IPS-11a (cell line): ENCODE measurements at regions not wholly inside any gene's neighbourhood (a gene's known extent, or its start where the extent isn't known, plus 50 kb on each side); places are given as distances from the start of the nearest gene placed in this dataset.

ENCODE experiments used
- H3K4me3 ChIP-seq: one replicate; pipeline ENCODE4 v1.5.1; 2013; ENCODE audit warnings: low read depth, low read length, control low read depth

DNA sequence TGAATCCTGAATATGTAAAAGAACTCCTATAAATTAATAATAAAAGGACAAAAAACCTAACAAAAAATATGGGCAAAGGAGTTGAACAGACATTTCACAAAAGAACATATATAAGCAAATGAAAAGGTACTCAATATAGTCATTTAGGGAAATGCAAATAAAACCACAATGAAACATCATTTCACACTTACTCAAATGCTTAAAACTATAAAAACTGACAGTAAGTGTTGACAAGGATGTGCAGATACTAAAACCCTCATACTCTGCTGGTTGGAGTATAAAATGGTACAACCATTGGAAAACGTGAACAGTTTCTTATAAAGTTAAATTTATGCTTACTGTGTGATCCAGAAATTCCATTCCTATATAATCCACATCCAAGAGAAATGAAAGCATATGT is 247.1 kb downstream of the GXYLT1 start:
- no peak overlapping the region for H3K4me3 ChIP-seq

DNA sequence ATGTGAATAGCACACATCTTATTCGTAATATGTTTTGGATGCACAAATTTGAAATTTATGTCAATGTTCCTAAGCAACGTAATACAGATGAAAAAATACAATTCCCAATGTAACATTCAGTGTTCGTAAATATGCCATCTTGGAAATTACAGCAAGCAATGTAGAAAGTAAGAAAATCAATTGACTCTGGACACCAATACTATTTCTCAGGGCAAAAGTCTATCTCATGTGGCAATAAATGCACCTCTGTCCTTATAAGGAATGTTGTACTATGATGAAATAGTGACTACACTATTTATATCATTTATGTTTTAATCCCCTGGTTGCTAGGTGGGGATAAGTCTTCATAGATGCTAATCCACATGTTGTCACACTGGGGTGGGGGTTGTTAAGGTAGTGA is 251.2 kb downstream of the GXYLT1 start:
- no peak overlapping the region for H3K4me3 ChIP-seq

DNA sequence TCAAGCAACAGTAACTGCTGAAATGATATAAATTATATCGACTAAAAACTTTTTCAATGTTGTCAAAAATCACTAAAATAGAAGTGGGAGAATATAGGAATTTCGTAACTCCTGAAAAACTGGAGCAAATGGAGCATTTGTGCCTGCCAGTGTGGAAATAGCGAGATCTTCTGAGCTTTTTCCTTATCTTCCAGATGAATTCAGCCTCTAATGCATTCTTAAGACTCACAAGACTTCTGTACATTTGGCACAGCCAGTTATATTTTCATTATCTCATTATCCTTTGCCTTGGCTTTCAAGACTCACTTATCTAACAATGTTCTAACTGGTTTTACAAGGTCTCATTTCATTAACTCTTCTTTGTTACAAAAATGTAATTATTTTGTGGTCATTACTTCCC is 252.4 kb downstream of the GXYLT1 start:
- no peak overlapping the region for H3K4me3 ChIP-seq

DNA sequence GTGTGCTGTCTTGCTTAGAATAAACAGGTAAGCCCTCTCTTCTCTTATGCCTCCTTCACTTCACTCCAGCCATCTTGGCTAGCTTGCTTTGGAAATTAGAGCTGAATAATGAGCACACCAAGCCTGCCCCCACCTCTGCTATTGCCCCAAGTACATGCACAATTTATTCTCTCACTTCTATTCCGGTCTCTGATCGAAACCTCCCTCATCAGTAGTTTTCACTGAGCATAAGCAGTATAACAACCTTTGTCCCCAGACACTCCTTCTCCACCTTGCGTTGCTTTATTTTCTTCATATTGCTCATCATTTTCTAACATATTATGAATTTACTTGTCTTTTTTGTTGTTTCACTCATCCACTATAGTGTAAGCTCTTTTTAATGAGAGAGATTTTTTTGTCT is 253.4 kb downstream of the GXYLT1 start:
- H3K4me3 ChIP-seq, result no peak overlapping the region

GRCh38 chr12:41888285-41888684 is 256.4 kb downstream of the GXYLT1 start:
- no peak overlapping the region for H3K4me3 ChIP-seq

- no peak overlapping the region for H3K4me3 ChIP-seq
Observed at GRCh38 chr12:41881891-41882805, 262.5 kb downstream of the GXYLT1 start.

DNA sequence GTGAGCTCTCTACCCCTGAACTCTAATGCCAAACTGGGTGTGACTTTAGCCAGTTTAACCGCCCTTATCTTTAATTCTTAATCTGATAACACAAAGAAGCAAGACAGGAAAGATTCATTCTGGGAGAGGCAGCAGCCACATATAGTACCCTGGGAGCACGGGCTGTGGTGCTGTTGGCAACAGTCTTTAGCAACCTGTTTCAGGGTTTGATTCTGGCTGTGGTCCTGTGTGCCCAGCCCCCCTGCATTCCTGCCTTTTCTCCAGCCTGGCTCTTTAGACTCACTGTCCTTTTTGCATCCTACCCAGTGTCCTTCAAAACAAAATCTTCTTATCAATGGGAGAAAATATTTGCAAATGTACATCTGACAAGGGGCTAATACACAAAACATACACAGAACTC is 275.2 kb downstream of the GXYLT1 start:
- H3K4me3 ChIP-seq, result no peak overlapping the region

DNA sequence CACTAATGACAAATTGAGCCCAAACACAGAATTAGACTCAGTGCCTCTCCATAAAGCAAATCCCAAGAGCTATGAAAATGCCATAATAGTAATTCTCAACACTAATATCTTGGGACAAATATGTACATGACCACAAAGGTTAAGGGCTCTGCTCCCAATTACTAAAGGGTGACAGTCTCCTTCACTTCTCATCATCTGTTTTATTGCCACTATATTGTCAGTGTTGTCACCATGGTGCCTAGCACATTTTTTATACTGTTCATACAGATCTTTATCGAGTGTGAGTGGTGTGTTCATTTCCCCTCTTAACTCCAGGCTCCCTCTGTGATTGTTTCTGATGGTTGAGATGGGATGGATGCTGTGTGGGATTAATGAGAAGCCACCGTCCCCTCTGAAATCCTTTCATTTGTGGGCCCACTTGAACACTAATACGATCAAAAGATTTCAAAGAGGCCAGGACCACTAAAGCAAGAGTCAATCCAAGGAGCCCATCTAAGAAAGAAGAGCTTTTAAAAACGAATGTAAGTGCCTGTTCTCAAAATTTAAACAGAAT is 277.7 kb downstream of the GXYLT1 start:
- H3K4me3 ChIP-seq, result no peak overlapping the region

- no peak overlapping the region for H3K4me3 ChIP-seq
Observed at GRCh38 chr12:41856228-41856627, 288.4 kb downstream of the GXYLT1 start.

GRCh38 chr12:41850046-41850445 is 294.6 kb downstream of the GXYLT1 start:
- H3K4me3 ChIP-seq, result no peak overlapping the region

DNA sequence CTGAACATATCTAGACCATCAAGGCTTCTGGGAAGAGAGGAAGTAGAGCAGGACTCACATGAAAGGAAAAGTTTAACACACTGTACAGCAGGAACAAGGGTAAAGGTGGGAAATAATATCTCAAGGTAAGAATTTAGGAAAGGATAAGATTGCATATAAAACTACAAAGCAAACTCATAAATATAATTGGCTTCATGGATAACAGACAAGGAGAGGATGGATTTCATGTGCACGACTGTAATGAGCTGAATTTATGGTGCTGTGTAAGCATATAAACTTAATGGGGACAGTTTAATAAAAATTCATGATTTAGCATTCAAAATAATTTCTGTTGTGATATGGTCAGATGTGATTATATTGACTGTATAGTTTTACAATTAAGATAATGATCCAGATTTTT is 298.0 kb downstream of the GXYLT1 start:
- no peak overlapping the region for H3K4me3 ChIP-seq

- H3K4me3 ChIP-seq, result no peak overlapping the region
Observed at GRCh38 chr12:41836416-41836815, 308.3 kb downstream of the GXYLT1 start.

- no peak overlapping the region for H3K4me3 ChIP-seq
Observed at GRCh38 chr12:41835556-41835955, 309.1 kb downstream of the GXYLT1 start.

- no peak overlapping the region for H3K4me3 ChIP-seq
Observed at GRCh38 chr12:41819948-41820347, 324.7 kb downstream of the GXYLT1 start.

- H3K4me3 ChIP-seq, result no peak overlapping the region
Observed at GRCh38 chr12:41804026-41804425, 340.6 kb downstream of the GXYLT1 start.

DNA sequence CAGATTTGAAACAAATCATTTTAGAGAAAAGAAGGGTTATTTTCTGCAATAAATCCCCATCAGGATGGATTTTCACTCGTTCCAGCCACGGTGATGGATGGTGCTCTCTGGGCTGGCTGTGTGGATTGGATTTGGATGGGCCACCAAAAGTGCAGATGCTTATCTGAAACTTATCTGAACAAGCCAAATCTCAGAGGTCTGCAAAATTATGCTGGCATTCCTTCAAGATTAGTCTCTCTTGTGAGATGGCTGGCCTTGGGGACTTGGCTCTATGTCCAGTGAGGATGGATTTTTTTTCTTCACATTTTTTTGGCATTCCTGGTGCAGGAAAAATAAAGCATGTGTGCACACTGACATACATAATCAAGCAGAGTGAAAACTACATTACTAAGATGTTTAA is 341.9 kb downstream of the GXYLT1 start:
- H3K4me3 ChIP-seq, result no peak overlapping the region

GRCh38 chr12:41801261-41801660 is 343.4 kb downstream of the GXYLT1 start:
- H3K4me3 ChIP-seq, result no peak overlapping the region

- H3K4me3 ChIP-seq, result no peak overlapping the region
Observed at GRCh38 chr12:41799671-41800070, 345.0 kb downstream of the GXYLT1 start.

GRCh38 chr12:41795910-41796309 is 348.8 kb downstream of the GXYLT1 start:
- no peak overlapping the region for H3K4me3 ChIP-seq

GRCh38 chr12:41795051-41795600 is 349.5 kb downstream of the GXYLT1 start:
- no peak overlapping the region for H3K4me3 ChIP-seq

DNA sequence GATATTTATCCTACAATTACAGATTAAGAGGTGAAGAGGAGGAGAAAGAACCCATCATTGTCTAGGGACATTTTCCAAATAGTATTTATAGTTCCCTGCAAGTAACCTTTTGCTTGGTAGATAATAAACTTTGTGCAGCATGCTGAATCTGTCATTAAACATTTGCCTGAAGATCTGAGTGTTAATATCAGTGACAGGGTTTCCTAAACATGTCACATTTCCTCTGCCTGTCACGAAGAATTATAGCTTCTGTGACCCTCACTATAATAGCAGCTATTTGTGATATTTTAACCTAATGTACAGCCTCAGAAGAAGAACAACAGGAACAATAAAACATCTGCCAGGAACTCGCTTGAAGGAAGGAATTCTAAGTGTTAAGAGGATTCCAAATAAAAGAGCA is 350.3 kb downstream of the GXYLT1 start:
- no peak overlapping the region for H3K4me3 ChIP-seq

DNA sequence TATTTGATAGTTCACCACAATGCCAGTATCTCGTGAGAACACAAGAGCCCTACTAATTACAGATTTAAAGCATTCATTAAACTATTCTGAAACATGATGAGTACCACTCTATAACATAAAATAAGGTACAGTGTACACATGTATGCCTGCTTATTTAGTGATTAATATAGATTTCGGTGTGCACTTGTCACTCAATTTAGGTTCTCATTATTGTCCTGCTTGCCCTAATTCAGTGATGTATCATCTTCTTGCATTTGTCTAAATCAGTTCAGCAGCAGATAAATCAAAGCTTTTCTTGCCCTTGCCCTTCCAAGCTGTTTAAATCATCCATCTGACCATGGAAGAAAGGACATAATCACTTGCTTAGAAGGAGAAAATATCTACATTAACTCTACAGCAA is 359.7 kb downstream of the GXYLT1 start:
- H3K4me3 ChIP-seq, result no peak overlapping the region
